Right ventricle myocardium inferior (tissue), 1 donor: ENCODE measurements at regions not wholly inside any gene's neighbourhood (a gene's known extent, or its start where the extent isn't known, plus 50 kb on each side); places are given as distances from the start of the nearest gene placed in this dataset.
A peak's percentile ranks its signal among the peaks of the same experiment; 100 is the strongest.

Experiments used
- ATAC-seq: fragments of 200-7000 bp; cut with Tn5 transposase; one replicate; pipeline ENCODE4 v1.9.1; 2020; ENCODE audit warnings: mild to moderate bottlenecking, moderate library complexity
- DNase-seq: peaks from one replicate; pipeline ENCODE4 v3.0.0; 2021; ENCODE audit errors: missing footprints
- intact Hi-C: fragments of 100-400 bp; cut with DNase I; formaldehyde crosslinking; loops from one replicate; pipeline ENCODE4 v1.11.0; 2022
- donor health status: DM: no; HTN: yes; CAD: no; lungs with severe emphysema.

DNA sequence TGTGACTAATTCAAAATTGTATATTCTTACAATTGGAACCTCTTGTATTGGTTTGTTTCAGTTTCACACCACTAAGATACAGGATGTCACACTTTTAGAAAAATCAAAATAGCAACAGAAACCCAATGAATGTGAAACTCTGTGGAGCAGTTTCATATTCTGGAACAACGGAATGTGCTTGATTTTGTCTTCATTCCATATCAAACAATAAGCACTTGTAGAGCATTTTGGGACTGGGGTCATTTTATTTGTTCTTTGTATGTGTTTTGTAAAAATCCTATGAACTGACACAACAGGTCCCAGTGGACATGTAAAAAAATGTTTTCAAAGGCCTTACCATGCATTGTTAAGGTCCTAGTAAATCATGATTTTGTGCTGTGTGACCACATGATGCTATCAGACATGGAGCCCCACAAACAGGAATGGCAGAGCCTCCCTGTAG lies 123.1 kb downstream of the DKK1 start:
- ATAC-seq = no peak

DNA sequence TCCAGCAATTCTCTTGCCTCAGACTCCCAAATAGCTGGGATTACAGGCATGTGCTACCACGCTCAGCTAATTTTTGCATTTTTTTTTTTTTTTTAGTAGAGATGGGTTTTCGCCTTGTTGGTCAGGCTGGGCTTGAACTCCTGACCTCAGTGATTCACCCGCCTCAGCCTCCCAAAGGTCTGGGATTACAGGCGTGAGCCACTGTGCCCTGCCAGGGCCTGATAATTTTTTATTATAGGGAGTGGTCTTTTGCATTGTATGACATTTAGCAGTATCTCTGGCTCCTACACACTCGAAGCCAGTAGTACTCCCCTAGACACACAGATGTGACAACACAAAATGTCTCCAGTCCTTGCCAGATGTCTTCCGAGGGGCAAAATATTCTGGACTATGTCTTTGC lies 124.0 kb downstream of the DKK1 start:
- DNase-seq (no peak), ATAC-seq (no peak)
- intact Hi-C loops = no loop called here

More for the DNA sequence above, 123.1 kb downstream of the DKK1 start:
- intact Hi-C loops = no loop called here
- DNase-seq = no peak

DNA sequence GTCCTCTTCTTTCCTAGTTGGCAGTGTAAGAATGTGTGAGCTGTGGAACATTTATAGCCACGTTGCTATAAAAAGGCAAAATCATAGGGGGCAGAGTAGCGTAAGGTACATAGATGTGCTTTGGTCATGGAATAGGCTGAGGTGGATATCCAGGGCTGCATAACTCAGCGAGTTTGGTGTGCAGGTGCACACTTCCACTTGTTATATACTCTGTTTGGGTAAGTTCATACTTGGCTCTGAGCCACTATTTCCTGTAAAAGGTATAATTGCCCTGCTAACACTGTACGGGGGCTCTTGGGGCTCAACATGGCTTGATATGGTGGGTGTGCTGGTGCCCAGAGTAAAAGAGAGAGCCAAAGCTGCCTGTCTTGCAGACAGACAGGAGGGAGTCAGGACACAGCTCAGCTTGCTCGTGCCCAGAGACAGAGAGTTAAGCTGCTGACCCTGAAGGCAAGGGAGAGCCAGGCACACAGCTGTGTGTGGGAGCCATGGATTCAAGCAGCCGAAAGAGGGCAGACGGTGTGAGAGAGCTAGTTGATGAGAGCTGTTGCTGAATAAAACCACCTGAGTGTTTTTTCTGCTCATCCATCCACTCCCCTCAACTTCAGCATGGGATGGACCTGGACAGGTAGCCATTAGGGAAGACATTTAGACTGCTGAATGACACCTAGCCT lies 126.7 kb downstream of the DKK1 start:
- intact Hi-C loops = no loop called here
- DNase-seq = no peak
- peak; percentile 27 for ATAC-seq

DNA sequence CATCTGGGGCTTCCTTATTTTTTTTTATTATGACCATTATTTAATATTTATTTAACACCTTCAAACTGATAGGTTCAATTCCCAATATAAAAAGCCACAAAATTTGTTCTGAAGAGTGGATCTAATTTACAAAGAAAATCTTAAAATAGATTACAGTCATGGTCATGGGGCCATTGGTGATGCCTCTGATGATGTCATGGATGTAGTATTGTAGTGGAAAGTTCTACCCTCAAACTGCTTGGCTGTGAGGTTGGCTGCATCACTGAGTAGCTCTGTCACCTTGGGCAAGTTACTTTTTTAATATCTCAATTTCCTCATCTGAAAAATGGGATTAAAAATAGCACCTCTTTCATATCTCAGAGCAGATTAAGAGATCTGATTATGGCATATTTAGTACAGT lies 128.5 kb downstream of the DKK1 start:
- DNase-seq (no peak), ATAC-seq (no peak)
- intact Hi-C loops = no loop called here

DNA sequence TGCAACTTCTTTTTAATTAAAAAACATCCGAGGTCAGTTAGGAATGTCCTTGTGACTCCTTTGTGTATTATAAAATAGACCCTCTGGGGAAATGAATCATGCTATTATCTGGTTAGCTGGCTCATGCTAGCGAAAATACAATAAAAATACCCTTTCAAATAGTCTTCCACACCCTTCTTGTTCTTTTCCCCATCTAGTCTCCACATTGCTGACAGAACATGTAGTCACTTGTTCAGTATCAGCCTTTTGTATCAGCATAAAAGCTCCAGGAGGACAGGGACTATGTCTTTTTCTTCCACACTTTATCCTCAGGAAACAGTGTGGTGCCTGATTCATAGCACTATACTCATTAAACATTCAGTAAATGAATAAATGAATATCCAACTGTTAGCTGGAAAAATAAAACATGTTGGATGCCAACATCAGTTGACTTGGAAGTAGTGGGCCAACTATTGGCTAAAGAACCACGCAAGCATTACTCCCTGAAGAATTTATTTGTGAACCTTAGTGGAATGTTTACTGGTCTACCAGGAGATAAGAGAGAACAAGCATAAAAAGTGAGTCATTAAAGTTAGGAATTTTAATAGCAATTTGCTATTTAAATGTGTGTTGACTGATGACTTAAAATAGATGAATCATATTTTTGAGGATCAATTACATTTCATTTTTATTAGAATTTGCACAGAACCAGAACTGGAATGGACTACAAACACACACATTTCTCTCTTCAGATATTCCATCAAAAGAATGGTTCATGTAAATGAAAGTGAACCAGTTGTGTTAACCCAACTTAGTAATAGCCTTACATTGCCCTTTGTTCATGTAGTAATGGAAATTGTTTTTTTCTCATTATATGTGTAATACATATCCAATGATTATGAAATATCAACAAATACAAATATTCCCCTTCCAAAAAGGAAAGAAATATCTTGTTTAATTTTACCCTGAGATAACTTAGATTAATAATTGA lies 129.6 kb downstream of the DKK1 start:
- DNase-seq = no peak
- intact Hi-C loops = no loop called here
- ATAC-seq = peak; percentile 84

DNA sequence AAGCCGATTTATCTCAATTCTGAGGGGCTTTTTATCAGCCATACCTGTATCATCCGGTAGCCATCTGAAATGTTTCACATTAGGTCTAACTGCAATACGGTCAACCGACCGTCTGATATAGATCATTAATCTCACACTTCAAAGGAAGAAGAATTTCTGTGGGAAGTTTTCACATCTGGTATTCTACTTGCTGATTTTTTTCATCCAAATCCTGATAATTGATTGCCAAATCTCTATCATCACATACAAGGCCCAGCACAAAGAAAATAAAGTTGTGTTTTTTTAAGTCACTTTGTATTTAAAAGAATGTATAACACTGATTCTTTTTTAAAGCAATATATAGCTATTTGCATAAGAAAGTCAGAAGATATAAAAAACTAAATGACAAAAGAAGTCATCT lies 132.3 kb downstream of the DKK1 start:
- intact Hi-C loops = no loop called here
- ATAC-seq = no peak
- no peak for DNase-seq

DNA sequence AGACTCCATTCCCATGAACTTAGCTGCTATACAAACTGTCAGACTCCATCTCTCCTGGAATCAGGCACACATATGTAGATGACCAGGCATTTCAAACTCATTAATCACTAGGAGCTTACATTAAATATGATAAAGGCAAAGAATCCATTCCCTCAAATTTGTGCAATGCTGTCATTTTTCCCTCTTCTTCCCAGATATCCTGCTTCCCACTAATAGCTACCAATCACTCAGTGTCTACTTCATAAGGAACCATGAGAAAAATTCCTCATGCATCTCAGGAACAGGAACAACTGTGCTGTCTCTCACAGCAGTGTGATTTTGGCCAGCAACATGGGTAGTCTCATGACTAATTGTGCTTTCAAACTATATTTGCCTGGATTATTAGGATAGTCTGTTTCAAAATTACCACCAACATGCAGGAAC lies 133.9 kb downstream of the DKK1 start:
- DNase-seq (no peak), ATAC-seq (no peak)
- intact Hi-C loops = no loop called here

DNA sequence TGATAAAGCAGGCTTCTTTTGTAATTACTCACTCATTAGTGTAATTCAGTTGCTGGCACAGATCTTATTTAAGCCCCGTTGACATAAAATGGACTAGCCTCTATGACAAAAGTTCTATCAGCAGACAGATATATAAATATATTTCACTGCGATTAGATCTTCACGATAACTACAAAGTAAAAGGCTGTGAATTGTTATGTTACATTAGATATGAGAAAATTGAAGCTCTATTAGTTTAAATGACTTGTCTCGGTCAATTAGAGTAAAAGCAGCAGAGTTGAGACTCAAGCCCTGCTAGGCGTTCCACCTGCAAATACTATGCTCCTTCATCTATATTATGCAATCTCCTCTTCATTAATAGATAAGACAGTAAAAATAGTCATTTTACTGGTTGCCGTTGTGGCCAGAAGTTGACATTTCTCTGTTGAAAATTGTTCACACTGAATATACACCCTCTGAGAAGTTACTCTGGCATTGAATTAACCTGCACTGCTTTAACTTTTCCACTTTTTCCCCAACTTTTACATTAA lies 136.7 kb downstream of the DKK1 start:
- intact Hi-C loops = no loop called here
- no peak for DNase-seq
- no peak for ATAC-seq

DNA sequence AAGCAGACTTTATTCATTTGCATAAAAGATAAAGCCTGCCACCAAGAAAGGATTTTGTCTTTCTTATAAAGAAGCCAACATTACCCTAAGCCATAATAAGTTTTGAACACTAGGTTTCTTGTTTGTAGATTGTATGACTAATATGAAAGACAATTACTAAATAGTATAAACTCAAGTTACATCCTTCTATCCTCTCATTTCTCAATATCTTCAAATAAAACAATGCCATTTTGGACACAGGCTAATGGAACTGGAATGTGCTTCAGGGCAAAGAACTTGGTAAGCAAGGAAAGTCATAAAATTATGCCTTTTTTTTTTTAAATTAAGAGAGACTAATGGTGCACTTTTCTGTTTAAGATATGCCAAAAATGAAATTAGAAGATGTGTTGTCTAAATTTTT lies 137.7 kb downstream of the DKK1 start:
- intact Hi-C loops = no loop called here
- no peak for ATAC-seq

DNA sequence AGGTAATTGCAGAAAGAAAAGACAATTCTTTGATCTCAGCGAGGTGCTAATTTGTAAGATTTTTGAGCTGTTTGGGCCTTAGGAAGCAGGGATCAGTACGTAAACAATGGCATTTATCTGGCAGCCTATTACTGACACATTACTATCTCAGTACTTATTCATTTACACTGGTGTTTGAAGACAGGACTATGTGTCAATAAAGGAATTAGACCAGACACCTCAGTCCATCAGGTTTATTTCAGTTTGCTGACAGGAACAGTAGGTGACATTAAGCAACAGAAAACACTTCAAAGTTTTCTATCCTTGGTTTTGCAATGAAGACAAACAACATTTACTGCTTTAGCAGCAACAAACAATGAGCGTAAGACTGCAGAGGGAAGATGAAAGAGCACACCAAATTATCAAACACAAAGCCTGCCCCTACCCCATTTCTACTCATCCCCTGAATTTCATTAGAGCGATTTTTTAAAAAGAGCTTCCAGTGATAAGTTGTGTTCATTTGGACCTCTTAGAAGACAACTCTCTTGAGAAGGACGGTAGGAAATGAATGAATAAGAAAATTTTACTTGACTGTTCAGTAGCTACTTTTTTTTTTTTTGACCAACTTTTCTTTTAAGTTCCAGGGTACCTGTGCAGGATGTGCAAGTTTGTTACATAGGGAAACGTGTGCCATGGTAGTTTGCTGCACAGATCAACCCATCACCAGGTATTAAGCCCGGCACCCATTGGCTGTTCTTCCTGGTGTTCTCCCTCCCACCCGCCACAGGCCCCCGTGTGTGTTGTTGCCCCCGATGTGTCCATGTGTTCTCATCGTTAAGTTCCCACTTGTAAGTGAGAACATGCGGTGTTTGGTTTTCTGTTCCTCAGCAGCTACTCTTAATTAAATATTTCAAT lies 138.8 kb downstream of the DKK1 start:
- ATAC-seq = peak; percentile 80
- intact Hi-C loops = no loop called here
- no peak for DNase-seq

More for the DNA sequence above, 137.7 kb downstream of the DKK1 start:
- DNase-seq = no peak

DNA sequence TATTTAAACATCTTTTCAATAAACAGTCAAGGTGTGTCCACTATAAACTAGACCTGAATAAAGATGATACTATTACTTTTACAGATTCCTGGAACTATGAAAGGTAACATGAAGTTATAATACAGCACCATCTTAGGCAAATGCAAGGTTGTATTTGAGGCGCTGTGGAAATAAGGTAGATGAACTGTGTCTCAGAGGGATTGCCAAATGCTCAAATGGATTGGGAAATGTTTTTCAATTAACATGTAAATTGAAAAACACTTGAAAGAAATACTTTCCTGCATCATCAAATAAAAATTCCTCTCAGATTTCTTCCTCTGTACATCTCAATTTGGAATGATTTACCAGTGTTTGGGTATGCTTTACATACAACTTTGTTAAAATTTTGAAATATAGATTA lies 139.4 kb downstream of the DKK1 start:
- intact Hi-C loops = no loop called here
- no peak for ATAC-seq
- no peak for DNase-seq

DNA sequence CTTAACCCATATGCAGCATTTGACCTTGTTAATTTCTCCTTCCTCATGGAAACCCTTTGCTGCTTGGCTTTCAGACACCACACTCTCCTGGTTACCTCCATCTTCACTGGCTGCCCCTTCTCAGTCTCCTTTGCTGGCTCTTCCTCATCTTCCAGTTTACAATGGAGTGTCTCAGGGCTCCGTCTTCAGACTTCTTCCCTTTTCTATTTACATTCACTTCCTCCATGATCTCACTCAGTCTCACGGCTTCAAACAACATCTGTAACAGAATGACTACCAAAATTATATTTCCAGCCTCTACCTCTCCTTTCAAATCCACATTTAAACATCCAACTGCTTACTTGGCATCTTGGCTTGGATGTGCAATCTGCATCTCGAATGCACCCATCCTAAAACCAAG lies 140.4 kb downstream of the DKK1 start:
- ATAC-seq = no peak

DNA sequence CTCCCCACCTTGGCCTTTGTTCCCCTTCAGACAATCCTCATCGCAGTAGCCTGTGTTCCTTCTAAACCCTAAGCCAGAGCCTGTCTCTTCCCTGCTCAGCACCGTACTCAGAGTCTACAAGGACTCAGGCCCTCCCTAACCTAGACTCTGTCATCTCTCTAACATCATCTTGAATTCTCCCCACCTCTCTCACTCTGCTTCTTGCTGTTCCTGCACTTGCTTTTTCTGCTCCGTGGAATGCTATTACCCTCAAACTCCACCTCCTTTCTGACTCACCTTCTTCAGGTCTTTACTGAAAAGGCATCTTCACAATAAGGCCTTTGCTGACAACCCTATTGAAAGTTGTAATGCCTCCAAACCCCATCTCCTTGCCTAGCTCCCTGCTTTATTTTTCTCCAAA lies 141.0 kb downstream of the DKK1 start:
- intact Hi-C loops = no loop called here
- DNase-seq = no peak
- no peak for ATAC-seq

More for the DNA sequence above, 140.4 kb downstream of the DKK1 start:
- intact Hi-C loops = no loop called here
- DNase-seq = no peak

DNA sequence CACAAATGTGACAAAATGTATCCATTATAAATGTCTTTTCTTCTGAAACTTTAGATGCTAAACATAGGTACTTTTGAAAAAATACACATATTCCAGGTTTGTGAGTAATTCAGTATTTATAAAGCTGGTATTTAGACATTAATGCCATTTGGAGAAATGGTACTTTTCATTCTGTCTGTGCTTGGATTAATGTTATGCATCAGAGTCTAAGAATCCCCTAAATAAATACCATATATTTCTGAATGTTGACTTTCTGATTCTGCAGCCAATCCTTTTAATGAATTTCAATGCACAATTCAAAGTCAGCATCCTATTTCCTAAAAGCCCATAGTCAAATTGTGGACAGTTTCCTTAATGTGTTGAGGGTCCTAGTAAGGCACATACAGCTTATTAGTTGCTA lies 145.0 kb downstream of the DKK1 start:
- no peak for ATAC-seq
- no peak for DNase-seq
- intact Hi-C loops = no loop called here

DNA sequence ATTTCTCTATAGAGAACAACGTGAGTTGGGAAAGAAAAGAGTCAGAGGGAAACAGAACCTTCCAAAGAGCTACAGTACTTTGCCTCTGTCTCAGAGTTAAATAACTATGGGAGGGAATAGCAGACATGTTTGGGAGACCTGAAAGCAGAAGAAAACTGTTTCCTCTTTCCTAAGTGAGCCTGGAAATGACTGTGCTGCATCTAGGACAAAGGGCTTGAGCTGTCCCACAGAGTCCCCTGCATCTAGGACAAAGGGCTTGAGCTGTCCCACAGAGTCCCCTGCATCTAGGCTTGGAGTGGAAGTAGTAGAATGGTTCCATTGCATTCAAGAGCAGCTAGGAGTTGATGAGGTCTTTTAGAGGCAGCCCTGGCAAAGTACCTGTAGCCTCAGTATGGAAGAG lies 149.7 kb downstream of the DKK1 start:
- intact Hi-C loops = no loop called here
- no peak for ATAC-seq
- no peak for DNase-seq

DNA sequence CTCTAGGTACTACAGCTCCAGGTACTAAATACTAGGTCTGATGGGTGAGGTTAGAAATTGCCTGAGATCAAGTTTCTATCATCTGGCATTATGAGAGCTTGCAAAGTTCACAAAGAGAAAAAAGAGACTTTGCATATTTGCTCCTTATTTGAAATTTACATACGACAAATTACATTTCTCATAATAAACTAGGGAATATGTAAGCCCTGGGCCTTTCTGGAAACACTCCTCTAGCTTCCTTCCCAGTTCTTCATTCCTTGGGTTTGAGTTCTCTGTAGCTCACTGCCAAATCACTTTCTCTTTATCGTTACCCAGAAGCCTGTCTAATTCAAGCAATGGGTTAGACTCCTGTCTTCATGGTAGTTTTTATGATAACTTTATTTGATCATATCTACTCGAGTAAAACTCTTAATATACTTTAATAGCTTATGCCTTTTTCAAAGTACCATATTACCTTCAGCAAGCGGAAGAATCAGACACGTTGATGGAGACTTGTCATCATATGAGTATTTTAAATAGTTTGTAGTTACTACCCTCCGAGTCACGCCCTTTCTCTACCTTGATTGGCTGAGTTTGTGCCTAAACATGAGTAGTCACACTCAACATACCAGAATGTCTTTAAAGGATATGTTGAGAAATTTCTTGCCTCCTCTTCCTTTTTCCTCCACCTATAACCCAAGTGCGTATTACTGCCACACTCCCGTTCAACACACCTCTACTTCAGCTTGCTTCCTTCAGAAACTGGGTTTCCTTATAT lies 150.5 kb downstream of the DKK1 start:
- DNase-seq (no peak), ATAC-seq (no peak)
- intact Hi-C loops = no loop called here

DNA sequence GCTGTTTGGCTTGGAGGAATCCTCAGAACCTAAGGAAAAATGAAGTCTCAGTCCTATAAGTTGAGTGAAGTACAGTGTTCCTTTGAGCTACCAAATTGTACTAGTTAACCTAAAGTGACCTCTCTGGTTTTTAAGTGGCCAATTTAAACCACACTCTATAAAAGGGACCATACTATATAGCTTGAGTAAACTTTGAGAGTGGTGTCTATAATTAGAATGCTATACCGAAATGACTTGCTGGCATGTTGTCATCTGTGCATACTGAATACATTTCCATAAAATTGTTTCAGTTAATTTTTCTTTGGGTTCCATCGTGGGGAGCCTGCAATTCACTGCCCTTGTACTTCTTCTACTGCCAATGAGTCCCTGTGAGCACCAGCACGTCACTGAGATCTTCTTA lies 151.1 kb downstream of the DKK1 start:
- ATAC-seq = no peak

DNA sequence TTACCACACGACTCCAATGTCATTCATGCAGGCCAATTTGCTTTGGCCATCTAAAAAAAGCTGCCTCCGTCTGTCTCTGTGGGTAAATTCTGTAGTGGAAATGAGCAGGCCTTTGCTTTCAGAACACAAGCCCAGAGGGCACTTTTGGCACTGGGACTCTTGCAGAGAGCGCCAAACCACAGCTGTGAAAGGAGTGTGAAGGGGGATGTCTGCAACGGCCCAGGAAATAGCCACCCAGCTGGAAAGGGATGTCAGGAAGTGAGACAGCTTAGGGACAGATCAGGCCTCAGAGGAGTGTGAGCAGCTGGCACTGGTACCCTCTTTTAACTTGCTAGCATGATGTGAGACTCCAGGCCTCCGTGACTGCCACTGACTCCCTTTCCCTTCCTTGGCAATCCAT lies 152.4 kb downstream of the DKK1 start:
- intact Hi-C loops = no loop called here
- ATAC-seq (peak; percentile 62), DNase-seq (peak; percentile 17)

More for the DNA sequence above, 151.1 kb downstream of the DKK1 start:
- intact Hi-C loops = no loop called here
- no peak for DNase-seq
